T-helper 2 cell treated with Interferon-gamma antibody and Interleukin-4, amounts not matched to agents 100 ng/mL and 5 ng/mL, for 36 hours (primary cell): ENCODE measurements at regions not wholly inside any gene's neighbourhood (a gene's known extent, or its start where the extent isn't known, plus 50 kb on each side); places are given as distances from the start of the nearest gene placed in this dataset.
"Not testable (repeated sequence)": the region's sequence is repeated elsewhere in the genome, so short reads cannot be mapped to it uniquely, and the experiment has no call there.

Experiments used
- intact Hi-C: fragments of 100-400 bp; cut with micrococcal nuclease; formaldehyde crosslinking; loops from one replicate; pipeline ENCODE4 v1.15.1; 2023

DNA sequence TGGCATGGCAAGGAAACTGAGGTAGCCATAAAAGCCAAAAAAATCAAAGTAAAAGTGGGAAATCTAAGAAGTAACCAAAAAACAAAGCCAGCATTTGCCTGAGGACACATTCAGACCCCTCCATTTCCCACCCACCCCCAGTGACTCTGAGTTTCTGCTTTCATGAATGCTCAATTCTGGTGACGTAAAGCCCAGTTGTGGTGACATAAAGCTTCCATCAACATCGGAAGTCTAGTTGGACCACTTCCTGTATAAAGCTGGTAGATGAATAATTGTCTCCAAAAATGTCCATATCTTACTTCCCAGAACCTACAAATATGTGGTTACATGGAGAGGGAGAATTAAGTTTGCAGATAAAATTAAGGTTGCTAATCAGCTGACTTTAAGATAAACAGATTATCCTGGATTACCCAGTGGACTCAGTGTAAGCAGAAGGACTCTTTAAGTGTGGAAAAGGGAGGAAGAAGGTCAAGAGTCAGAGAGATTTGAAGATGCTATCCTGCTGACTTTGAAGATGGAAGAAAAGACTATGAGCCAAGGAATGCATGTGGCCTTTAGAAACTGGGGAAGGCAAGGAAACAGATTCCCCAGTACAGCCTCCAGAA lies 62.0 kb upstream of the ST3GAL6 start:
- intact Hi-C loops = no loop called here

DNA sequence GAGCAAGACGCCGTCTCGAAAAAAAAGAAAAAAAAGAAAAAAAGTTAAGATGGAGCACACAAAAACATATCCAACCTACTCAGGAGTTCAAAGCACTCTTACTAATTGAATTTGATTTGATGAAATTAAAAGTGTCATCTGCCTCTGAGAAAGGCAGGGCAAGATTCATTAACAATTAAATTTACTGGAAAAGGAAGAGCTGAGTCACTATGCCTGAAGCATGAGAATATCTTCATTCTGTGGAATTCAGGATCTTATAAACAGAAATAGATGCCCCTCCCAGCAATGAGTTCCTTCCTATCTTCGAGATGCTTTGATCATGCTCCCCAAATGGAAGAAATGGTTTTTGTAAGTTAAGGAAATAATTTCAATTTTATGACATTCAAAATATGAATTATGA lies 61.0 kb upstream of the ST3GAL6 start:
- intact Hi-C loops = no loop called here

DNA sequence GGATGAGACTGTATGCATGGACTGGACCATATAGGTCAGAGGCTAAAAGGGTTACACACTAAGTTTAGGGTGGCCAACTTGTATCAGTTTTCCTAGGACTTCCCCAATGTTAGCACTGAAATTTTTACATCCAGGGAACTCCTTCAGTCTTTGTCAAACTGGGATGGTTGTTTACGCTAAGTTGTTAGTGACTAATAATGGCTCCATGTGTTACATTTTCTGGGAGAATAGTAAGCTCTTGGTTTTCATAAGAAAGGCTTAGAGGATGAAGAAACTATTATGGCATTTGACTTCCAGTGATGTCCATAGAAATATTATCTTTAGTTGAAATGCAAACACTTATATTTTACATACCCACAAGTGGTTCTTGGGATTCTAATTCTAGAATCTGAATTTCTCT lies 57.9 kb upstream of the ST3GAL6 start:
- intact Hi-C loops = no loop called here

DNA sequence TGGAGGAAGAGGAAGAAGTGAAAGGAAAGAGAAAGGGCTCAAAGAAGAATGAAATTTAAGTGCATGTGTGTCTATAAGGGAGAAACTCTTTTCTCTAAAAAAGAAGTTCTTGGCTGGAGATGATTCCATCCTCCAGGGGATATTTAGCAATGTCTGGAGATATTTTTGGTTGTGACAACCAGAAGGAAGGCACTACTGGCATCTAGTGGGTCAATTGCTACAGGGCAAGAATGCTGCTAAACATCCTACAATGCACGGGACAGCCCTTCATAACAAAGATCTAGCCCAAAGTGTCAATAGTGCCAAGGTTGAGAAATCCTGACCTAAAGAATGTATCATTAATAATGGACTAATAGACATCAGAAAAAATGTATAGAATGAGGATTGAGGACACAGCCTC lies 57.4 kb upstream of the ST3GAL6 start:
- intact Hi-C loops = no loop called here

GRCh38 chr3:98708681-98709080 lies 54.5 kb upstream of the ST3GAL6 start:
- intact Hi-C loops = not testable (repeated sequence)

- intact Hi-C loops = no loop called here
These were observed 53.7 kb upstream of the ST3GAL6 start for GRCh38 chr3:98709441-98709840.

DNA sequence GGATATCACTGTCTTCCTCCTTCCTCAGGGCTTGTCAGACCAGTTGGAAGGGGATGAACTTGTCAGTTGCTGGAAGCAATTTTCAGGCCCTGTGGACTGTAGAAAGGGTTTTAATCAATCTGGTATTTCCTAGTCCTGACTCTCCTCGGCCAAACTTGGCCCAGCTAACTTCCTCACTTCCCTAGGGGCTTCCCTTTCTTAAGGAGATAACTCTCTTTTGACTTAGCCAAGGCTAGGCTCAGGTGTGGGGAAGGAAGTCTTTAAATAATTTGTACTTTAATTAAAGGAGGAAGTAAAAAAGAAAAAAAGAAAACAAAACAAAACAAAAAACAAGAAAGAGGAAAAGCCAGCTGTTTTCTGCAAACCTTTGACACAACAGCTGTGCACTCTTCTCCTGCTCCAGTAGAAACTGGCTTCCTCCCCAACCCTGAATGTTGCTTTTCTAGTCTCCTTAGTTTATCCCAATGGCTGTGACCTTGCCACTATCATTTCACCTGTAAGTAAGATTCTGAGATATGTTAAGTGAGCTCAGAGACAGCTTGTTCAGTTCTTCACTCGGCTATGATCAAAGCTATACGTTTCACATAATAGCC lies 53.0 kb upstream of the ST3GAL6 start:
- intact Hi-C loops = no loop called here

- intact Hi-C loops = no loop called here
These were observed 51.7 kb upstream of the ST3GAL6 start for GRCh38 chr3:98711426-98711825.

DNA sequence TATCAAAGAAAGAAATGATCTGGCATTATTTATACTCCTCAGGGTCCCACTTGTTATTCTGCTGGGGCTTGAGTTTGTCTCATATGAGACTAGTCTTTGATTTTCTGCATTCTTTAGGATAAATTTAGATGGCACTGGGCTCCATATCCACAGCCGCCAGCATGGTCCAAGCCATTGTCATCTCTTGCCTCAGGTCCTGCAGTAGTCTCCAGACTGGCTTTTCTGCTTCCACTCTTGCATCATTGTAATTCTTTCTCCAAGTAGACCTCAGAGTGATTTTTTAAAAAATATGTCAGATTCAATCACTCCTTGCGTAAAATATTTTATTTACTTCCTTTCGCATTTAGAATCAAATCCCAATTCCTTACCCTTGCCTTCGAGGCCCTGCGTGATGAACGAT lies 50.4 kb upstream of the ST3GAL6 start:
- intact Hi-C loops = no loop called here

DNA sequence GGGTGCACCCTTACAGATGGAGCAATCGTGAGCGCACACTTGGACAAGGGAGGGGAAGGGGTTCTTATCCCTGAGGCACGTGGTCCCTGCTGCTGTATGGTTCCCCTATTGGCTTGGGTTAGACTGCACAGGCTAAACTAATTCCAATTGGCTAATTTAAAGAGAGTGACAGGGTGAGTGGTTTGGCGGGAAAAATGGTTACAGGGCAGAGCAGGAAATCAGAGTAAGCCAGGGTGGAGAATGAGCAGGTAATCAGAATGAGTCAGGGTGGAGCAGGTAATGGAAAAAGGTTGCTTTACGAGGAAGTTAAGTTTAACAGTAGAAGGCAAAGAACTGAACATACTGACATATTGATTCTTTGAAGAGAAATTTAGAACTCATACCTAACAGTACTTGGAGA lies 49.8 kb upstream of the ST3GAL6 start:
- intact Hi-C loops = not testable (repeated sequence)
